Kidney capillary endothelial cell (primary cell): ENCODE measurements at regions not wholly inside any gene's neighbourhood (a gene's known extent, or its start where the extent isn't known, plus 50 kb on each side); places are given as distances from the start of the nearest gene placed in this dataset.

ENCODE experiments used
- DNase-seq: peaks from one replicate; pipeline ENCODE4 v3.0.0-alpha.2; 2018; ENCODE audit warnings: low spot score

DNA sequence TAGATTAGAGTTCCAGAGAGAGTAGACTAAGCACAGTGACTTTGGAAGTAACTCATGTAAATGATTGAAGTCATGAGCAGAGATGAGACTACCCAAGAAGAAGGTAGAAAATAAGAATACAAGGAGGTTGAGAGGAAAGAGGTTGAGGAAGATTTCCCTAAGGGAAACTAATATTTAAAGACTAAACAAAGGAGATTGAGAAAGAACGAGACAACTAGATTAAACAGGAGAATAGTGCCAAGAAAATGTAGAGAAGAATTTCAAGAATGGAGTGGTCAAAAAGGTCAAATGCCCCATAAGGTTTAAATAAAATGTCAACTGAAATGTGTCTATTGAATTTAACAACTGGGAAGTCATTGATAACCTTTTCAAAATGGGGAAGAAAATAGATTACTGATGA is 59.0 kb downstream of the RPS29 start:
- no peak for DNase-seq

DNA sequence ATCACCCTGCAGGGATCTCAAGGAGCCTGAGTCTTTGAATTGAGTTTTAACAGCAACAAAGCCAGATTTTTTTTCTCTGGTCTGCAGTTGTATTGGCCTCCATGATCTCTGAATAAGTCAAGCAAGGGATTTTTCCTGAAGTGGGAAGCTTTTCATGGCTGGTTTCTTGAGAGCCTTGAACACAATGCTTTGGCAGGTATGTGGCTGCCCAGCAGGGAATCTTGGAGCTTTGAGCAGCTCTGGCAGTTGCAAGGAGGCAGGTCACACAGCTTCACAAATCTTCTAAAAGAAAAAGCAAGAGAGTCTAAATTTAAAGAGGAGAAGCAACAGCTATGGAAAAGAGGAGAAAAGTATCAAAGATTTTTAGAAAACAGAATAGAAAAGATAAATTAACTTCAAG is 60.1 kb downstream of the RPS29 start:
- no peak for DNase-seq

DNA sequence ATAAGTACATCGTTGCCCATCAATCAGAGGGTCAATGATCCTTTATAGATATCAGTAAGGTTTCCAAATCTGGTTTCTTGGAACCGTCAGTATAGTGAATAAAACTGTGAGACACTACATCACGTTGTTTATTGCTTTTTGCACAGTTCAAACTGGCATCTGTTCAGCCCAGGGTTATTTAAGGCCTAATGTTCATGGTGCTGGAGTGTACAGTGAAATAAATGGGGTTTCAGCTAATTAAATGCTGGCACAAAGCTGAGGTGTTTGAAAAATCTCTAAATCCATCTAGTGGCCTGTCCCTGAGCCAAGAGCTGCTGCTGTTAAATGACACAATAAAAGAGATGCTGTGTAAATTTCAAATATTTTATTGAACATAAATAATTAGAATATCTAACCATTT is 69.9 kb downstream of the RPS29 start:
- DNase-seq: no peak

DNA sequence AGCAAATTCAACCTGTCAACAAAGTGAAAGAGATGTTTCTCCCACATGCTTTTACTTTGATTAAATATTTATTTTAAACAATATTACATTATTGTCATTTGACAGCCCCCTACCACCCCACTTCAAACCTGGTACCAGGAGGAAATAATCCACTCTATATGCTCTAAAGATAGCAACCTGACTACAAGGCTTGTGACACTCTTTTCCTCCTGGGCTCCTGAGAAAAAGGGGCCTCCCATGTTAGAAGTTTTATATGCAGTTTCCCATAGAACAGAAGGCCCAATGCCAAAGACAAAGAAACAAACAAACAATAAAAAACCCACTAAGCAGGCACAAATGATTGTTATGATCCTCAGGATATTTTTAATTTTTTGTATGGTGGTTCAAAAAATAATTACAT is 73.6 kb downstream of the RPS29 start:
- no peak for DNase-seq

DNA sequence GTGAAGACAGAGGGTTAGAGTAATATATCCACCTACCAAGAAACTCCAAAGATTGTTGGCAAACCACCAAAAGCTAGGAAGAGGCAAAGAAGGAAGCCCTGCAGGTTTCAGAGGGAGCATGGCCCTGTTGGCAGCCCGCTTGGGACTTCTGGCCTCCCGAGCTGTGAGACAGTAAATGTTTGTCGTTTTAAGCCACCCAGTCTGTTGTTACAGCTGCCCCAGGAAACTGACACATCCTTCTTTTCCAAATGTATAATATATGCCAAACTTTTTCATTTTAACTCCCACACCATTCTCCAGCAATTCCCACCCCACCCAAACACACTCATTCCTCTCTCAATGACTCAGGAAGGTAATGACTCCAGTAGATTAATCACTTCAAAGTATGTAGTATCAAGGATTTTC is 74.0 kb downstream of the RPS29 start:
- peak; percentile 55 for DNase-seq

DNA sequence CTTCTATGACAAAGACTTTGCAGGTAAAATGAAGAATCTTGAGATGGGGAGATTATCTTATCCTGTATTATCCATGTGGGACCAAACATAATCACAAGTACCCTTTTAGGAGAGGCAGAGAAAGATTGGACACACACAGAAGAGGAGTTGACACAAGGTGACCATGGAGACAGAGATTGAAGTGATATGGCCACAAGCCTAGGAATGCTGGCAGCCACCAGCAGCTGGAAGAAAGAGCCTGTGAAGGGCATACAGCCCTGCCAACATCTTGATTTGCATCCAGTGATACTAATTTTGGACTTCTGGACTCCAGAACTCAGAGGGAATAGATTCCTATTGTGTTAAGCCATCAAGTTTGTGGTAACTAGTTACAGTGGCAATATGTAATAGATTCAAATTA is 78.1 kb downstream of the RPS29 start:
- no peak for DNase-seq

DNA sequence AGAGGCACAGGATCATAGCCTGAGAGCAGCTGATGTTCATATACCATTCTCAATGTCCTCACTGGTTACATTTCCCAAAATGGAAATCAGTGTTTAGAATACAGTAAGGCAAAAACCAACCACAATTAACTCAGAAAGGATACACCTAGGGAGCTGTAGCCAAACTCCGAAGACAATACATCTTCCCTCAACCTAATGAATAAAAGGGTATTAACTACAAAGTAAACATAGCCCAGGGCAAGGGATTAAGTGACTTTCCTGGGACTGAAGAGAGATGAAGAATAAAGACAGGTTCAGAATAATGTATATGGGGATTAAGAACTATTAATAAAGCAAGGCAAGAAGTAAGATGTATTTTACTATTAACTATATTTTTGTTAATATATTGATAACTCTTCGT is 79.5 kb downstream of the RPS29 start:
- DNase-seq: no peak

DNA sequence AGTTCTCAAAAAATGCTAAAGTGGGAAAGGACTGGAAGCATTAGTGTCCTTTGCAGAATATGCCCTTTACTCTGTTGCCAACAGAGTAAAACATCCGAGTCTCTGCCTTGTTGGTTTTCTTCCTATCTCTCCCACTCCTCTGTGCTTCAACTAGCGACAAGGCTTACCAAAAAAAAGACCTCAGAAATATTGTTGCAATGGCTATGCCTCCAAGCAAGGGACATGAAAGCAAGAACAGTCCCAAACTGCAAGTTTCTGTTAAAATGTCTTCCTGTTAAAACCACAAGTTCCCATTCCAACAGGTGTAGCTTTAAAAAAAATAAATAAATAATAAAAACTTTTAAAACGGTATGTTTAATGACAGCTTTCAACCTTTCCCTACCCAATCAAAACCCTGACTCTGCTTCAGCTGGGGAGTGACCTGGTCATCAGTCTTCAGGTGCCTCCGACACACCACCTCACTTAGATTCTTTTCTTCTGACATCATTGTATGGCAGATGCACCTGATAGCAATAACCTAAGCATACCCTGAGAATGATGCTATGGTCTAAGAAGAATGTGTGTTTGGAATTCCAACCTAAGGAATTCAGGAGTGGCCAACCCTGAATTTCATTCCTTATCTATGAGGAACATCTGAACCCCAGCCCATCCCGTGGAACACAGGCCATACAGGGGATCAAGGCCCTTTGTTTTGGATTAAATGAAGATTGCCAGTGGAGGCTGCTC is 81.0 kb downstream of the RPS29 start:
- no peak for DNase-seq

DNA sequence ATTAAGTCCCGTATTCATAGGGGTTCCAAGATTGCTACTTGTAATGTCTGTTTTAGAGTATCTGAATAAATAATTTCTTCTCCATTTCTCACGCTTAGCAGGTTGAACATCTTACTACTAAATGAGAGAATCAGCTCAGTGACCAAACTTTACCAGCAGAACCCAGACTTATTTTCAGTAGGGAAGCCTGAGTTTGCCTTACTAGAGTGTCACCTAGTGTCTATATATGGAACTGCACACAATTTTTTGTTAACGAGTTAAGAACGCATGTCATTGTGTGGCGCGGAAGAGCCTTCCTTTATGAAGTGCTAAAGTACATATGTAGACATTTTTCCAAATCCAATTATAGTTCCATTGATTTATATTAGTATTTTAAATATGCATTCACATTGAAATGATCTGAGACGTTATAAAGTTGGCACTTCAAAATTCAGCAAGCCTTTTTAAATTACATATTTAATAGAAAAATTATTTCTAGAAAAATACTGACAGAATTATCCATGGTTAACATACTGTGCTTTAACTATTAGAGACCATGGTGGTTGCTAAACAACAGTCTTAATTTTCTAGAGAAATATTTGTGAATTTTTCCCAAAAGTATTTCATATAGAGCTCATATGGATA is 88.3 kb downstream of the RPS29 start:
- peak; percentile 65 for DNase-seq

DNA sequence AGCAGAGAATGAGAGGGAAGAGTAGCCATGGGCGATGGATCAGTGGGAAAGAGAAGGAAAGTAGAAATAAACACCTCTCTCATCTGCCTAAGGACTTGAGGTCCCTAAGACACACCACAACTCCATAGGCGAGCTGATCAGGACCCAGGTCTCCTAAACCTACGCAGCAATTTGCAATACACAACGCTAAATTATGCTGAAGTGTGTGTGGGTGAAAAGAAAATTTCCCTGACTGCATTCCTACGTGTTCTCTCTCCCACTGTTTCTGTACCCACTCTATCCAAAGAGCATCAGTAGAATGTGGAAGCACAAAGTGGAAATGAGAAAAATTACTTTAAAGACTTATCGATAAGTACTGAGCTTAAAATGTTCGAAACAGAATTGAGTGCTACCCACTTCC is 88.9 kb downstream of the RPS29 start:
- DNase-seq: no peak

DNA sequence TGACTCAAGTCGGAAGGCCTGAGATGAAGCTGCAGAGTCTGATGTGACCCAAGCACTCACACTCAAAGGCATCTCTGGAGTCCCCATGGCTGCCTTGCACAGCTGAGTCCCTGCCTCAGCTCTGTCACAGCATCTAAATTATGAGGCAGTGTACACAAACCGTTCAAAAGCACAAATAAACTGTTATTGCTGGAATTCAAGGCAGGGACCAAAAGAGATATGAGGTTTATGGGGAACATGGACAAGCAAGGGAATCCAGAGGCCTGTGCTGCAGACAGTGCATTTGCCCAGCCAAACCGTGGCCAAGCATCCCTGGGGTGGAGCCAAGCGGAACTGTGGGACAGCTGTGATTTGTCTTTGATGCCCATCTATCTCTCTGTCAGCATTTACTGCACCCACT is 91.3 kb downstream of the RPS29 start:
- no peak for DNase-seq

DNA sequence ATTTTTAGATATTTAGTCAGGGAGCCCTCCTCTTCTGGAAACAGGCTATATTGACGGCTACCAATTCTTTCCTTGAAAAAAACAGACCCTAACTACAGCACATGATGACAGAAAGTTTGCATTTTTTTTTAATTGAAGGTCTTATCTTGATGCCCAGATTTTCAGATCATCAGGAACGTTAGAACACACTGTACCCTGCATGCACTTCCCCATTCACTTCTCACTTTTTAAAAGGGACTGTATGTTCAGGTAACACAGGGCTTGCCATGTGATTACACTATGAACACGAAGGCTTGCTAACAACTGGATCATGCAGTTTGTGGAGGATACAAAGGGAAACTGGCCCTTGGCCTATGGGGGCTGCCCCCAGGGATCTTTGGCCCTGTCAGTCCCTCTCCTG is 92.6 kb downstream of the RPS29 start:
- no peak for DNase-seq

DNA sequence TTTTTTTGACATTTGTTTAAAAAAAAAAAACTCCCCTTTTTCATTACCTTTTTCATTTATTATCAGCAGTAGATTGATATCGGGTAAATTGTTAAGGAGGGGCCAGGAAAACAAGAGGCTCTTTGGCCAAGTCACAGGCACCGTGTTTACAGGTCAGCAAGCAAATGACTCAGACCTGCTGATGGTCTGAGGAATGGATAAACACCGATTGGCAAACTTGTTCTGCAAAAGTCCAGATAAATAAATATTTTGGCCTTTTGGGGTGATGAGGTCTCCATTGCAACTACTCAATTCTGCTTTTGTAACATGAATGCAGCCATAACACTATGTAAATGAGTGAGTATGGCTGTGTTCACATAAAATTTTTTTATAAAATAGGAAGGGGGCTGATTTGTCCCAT is 94.0 kb downstream of the RPS29 start:
- DNase-seq: no peak

DNA sequence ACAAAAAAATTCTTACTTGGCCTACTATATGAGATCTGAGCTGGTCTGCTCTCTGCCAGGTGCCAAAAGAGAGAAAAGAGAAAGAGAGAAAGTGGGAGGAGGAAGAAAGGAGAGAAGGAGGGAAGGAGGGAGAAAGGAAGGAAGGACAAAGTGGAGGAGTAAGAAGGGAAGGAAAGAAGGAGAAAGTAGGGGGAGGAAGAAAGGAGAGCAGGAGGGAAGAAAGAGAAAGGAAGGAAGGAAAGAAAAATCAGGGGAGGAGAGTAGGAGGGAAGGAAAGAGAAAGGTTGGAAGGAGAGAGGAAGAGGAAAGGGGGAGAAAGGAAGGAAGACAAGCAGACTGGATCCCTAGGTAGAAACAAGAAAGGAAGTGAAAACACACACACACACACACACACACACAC is 96.8 kb downstream of the RPS29 start:
- no peak for DNase-seq

DNA sequence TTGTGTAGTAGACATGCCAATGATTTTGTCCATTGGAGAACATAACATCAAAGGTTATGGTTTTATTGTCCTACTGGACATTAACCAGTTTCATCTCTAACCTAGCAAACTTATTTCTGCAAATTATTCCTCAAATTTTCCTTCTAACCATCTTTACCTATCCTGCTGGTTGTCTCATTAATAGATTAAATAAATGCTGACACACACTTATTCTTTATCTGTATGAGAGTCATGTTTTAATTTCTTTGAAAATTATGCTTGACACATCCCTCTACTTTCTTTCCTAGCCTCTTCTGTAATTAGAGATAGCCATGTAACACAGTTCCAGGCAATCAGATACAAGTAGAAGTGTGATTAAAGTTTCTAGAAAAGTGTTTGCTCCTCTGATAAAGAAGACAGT is 98.9 kb downstream of the RPS29 start:
- no peak for DNase-seq

DNA sequence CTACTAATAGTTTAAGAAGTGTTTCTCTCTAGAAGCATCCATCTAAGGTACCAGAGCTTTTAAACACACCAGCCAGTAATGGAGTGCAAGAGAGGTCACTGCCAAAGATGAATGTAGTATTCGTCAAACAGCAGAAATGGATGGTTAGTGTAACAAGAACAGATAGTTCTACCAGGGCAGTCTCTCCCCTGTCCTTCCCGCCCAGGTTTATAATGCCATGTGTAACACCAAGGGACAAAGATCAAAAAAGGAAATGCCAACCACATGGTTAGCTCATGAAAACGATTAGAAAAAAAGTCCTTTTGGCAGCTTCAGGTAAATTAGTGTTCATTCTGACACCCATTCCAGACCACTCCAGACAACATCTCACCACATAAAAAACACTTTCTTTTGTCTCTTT is 100.9 kb downstream of the RPS29 start:
- no peak for DNase-seq

DNA sequence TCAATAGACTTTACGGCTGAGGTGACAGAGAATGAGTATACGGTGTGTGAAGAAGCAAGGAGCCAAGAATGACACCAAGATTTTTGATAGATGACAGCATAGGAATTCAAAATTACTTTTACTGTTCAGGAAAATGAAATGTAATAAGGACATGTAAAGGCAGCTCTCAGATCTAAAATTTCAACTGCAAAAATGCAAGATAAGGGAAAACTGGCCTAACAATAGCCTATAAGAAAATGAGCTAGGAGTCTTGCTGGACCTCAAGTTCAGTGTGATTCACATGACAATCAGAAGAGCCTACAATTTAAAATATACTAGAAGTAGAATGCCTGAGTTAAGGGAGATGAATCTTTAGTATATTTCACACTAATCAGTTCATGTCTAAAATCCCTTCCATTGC is 102.0 kb downstream of the RPS29 start:
- DNase-seq: no peak

DNA sequence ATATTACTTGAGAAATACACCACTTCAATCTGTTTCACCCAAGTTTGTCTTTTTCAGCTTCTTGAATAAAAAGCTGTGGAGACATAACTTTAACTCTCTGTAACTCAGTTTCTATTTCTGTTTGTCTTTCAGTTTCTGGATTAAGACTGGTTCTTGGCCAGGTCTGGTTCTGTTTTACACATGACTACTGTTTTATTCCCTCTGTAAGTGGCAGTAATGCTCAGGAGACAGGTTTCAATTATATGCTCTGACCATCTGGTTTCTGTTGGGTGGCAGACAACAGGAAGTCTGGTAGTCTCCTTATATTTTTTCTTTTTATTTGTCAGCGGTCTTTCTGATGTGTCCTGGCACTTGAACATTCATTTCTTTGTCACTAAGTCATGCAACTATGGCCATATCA is 102.9 kb downstream of the RPS29 start:
- no peak for DNase-seq

DNA sequence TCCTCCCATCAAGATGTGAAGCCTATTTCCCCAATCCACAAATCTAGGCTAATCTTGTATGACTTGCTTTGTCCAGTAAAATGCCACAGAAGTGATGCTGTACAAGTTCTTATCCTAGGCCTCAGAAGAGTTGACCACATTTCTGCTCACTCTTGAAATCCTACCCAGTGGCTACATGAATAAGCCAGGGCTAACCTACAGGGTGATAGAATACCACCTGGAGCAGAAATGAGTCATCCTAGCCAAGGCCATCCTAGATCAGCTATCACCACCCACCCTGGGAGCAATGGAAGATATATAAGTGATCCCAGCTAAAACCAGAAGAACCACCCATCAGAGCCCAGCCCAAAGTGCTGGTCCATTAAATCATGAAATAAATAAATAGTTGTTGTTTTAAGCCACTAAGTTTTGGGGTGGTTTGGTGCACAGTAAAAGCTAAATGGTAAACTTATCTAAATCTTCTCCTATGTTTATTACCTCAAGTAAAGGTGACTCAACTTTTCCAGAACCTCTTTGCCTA is 105.1 kb downstream of the RPS29 start:
- no peak for DNase-seq

DNA sequence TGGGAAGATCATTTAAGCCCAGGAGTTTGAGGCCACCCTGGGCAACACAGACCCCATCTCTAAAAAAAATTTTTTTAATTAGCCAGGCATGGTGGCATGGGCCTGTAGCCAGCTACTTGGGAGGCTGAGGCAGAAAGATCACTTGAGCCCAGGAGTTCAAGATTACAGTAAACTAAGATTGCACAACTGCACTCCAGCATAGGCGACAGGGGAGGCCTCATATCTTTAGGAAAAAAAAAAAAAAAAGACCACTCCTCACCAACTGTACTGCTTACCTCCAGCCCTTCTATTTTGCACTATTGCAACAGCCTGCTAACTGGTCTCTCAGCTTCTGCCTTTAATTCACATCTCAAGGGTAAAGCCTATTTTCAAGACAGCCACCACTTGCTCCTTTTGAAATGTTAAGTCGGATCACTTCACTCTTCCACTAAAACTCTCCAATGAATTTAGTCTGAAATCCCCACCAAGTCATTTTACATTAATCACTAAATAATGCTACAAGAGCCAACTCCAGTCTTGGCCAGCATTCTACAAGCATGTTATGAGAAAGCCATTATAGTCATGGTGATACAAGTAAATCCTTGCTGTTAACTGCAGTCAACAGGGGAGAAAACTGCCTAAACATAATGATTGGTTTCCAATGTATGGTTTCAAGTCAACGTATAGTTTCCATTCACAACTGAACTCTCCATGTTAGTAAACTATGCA is 106.0 kb downstream of the RPS29 start:
- DNase-seq: no peak

DNA sequence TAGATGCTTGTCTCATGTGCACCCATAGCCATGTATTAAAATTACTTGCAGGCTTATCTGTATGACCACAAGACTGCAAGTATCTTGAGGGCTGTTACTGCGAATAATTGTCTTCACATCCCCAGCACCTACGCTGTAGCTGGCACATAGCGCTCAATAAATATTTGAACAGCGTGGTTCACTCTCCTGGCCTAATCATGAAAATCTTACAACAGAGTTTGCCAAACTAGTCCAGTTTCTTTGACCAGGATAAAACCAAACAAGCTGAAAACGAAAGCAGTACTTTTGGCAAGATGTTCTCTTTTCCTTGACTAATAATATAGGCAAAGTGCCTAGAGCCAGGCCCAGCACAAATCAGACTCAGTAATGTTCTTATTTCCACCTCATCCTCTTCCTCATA is 106.7 kb downstream of the RPS29 start:
- no peak for DNase-seq

DNA sequence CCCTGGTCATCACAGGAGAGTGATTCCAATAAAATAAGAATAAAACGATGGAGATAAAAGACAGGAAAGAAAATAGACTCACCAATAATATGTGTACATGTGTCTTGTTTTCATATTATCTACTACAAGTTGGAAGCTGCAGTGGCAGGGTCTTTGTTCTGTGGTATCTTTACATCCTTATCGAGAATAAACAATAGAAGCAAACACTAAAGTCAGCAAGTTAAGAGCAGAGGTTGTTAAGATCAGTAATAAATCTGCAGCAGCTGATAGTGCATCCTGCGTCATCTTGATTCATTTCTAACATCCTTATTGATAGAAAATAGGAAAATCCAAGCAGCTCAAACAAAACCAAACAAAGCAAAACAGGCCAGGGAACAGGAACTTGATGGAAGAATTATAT is 107.4 kb downstream of the RPS29 start:
- no peak for DNase-seq

DNA sequence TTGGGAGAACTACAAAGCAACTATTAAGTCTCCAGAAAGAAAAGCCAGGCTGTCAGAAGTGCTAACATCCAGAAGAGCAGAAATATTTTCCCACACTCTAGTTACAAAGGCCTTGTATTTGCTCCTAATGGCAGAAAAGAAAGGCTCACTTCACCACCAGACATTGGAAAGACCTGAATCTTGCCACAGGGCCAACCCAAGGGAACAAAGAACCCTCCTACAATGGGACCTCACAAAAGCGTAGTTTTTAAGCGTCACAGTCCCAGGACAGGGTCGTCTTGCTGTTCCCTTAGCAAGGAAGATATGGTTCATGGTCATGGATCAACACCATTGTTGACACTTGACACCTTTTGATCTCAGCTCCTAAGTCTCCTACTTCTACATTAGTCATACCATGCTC is 119.1 kb downstream of the RPS29 start:
- DNase-seq: no peak
